Prostate gland (tissue), 2 donors: ENCODE measurements at regions not wholly inside any gene's neighbourhood (a gene's known extent, or its start where the extent isn't known, plus 50 kb on each side); places are given as distances from the start of the nearest gene placed in this dataset.

Experiments
- DNase-seq: peaks from one replicate; pipeline ENCODE4 v3.0.0-alpha.2; 2019; ENCODE audit warnings: low spot score
- H3K27ac ChIP-seq, 2 donors: fragments of 200-600 bp; sonication (generic); 2 replicates each; pipeline ENCODE4 v1.5.1; 2017 to 2019
- H3K27me3 ChIP-seq: fragments of 200-600 bp; sonication (generic); replicated peaks from 2 replicates; pipeline ENCODE4 v1.5.1; 2019; ENCODE audit not compliant: insufficient read depth
- H3K36me3 ChIP-seq, 2 donors: fragments of 200-600 bp; sonication (generic); 1 replicate in 1 of 2; 2 replicates in 1 of 2; pipeline versions ENCODE4 v1.5.1 to v1.8.1; 2017 to 2019
- H3K4me1 ChIP-seq: fragments of 200-600 bp; sonication (generic); replicated peaks from 2 replicates; pipeline ENCODE4 v1.5.1; 2019
- H3K4me3 ChIP-seq, 2 donors: fragments of 200-600 bp; sonication (generic); 2 replicates each; pipeline ENCODE4 v1.5.1; 2017 to 2019
- H3K9me3 ChIP-seq: fragments of 200-600 bp; sonication (generic); 2 replicates; pipeline ENCODE4 v1.5.1; 2017
- CTCF ChIP-seq, 4 experiments: fragments of 200-600 bp in 2 of 4; fragments of 450-650 bp in 2 of 4; sonication (generic) in 2 of 4; IDR thresholded peaks; 1 replicate in 3 of 4; 2 replicates in 1 of 4; pipeline ENCODE4 v1.5.1; 2016 to 2019; ENCODE audit warnings: antibody characterized with exemption in 4 of 4, mild to moderate bottlenecking in 2 of 4, moderate library complexity in 2 of 4
- POLR2A ChIP-seq: fragments of 450-650 bp; IDR thresholded peaks from one replicate; pipeline ENCODE4 v1.6.1; 2016; ENCODE audit warnings: antibody characterized with exemption, mild to moderate bottlenecking
- POLR2AphosphoS5 ChIP-seq: sonication (generic); formaldehyde crosslinking; IDR thresholded peaks from one replicate; pipeline ENCODE4 v1.6.1; 2017; ENCODE audit warnings: antibody characterized with exemption
- WGBS: methylation state at CpG from one replicate; pipeline ENCODE4 v1.1.5; 2018; 5-methylcytosine and 5-hydroxymethylcytosine counted together
- intact Hi-C: fragments of 100-400 bp; cut with DNase I; formaldehyde crosslinking; loops from one replicate; pipeline ENCODE4 v1.14.2; 2022

- Histone ChIP-seq H3K4me3 (no peak overlapping the region), H3K27me3 (peaks cover 4% of the 10 kb centered on the region), H3K27ac (no peak overlapping the region), H3K9me3 (no peaks in the 10 kb centered on the region), H3K36me3 (no peaks in the 10 kb centered on the region), H3K4me1 (no peaks in the 10 kb centered on the region)
- TF ChIP-seq POLR2A (no peak), CTCF (IDR thresholded peaks at IDR 0.05) (no peak), POLR2AphosphoS5 (no peak)
- intact Hi-C loops: no loop called here
- DNase-seq: no peak
- 94% methylated on average over 3 of the region's 3 CpGs for WGBS
These were observed 447.1 kb upstream of the MMADHC start for GRCh38 chr2:150034665-150035064.

DNA sequence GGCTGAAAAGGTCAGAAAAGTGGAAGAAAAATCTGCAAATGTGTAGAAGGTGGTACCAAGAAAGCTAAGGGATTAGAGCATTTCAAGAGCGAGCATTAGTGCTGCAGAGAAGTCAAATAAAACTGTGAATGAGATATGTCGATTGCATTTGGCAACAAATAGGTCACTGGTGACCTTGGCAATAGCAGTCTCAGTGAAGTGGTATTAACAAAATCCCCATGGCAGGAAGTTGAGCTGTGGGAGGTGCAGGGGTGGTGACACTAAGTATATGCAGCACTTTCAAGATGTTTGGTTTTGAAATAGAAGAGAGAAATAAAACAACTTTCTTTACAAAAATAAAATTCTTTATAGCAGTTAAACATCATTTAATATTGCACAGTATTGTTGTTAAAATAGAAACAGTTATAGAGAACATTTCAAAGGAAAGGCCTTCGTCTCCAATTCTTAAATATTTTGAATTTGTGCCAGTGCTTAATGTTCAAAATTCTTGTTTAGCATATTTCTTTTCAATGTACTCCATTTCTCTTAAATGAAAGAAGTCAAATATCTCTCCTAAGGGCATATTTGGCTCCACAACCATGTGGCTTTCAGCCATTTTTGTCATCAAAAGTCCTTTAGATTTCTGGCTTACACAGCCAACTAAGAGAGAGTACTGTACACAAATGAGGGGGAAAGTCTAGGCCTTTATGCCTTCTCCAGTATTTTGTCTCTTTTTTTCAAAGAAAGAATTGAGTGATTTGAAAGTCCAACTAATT is 443.0 kb upstream of the MMADHC start:
- peaks cover 4% of the 10 kb centered on the region for H3K27me3 ChIP-seq
- DNase-seq: no peak
- whole genome bisulfite sequencing: 51% methylated on average over 3 of the region's 3 CpGs
- H3K4me3 ChIP-seq: no peak overlapping the region
- TF ChIP-seq CTCF (IDR thresholded peaks at IDR 0.05): no peak
- no peak for TF ChIP-seq POLR2A
- TF ChIP-seq POLR2AphosphoS5: no peak
- no peaks in the 10 kb centered on the region for H3K9me3 ChIP-seq
- H3K27ac ChIP-seq: no peak overlapping the region
- no peaks in the 10 kb centered on the region for H3K4me1 ChIP-seq
- intact Hi-C loops: no loop called here
- no peaks in the 10 kb centered on the region for H3K36me3 ChIP-seq

DNA sequence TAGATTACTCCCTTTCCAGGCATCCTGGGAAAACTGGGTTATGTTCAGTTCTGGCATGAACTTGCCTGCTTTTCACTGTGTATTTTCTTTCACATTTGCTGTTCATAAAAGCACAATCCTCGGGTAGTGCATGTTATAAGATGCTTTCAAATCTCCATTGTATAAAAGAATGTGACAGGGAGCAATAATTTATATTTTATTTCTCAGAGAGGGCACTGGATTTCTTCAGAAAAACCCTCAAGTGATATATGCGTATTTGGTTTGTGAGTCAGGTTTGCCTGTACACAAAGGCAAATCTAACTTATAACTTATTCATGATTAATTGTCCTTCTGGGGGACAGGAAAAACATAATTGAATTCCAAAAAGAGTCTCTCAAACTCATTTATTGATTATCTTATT is 440.7 kb upstream of the MMADHC start:
- intact Hi-C loops: no loop called here

DNA sequence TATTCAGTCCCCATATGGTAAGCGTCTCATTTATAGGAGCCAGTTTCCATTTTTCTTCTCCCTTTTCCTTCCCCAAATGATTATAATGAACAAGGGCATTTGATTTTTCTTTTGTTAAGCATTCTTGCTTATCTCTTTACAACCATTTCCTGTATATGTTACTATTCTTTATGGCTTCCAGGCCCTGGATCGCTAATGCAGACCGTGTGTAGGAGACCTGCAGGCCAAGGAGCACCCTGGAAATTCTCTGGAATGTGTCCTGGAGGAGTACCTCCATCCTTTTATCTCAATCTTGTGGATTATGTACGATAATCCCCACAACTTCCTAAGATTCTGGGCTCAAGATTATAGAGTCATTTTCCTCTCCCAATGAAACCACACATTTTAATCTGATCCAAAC is 439.6 kb upstream of the MMADHC start:
- H3K36me3 ChIP-seq: no peaks in the 10 kb centered on the region
- H3K4me3 ChIP-seq: no peak overlapping the region
- WGBS: 81% methylated on average over 4 of the region's 4 CpGs
- H3K4me1 ChIP-seq: no peaks in the 10 kb centered on the region
- no peaks in the 10 kb centered on the region for H3K9me3 ChIP-seq
- DNase-seq: no peak
- no peak overlapping the region for H3K27ac ChIP-seq
- intact Hi-C loops: no loop called here
- TF ChIP-seq POLR2AphosphoS5 (no peak), POLR2A (no peak), CTCF (IDR thresholded peaks at IDR 0.05) (no peak)
- no peaks in the 10 kb centered on the region for H3K27me3 ChIP-seq

More for the DNA sequence above, 440.7 kb upstream of the MMADHC start:
- Histone ChIP-seq H3K4me1 (no peaks in the 10 kb centered on the region), H3K27ac (no peak overlapping the region), H3K36me3 (no peaks in the 10 kb centered on the region), H3K9me3 (no peaks in the 10 kb centered on the region), H3K27me3 (no peaks in the 10 kb centered on the region), H3K4me3 (no peak overlapping the region)
- TF ChIP-seq POLR2AphosphoS5 (no peak), POLR2A (no peak), CTCF (IDR thresholded peaks at IDR 0.05) (no peak)
- DNase-seq: no peak
- WGBS: 47% methylated on average over 2 of the region's 2 CpGs

DNA sequence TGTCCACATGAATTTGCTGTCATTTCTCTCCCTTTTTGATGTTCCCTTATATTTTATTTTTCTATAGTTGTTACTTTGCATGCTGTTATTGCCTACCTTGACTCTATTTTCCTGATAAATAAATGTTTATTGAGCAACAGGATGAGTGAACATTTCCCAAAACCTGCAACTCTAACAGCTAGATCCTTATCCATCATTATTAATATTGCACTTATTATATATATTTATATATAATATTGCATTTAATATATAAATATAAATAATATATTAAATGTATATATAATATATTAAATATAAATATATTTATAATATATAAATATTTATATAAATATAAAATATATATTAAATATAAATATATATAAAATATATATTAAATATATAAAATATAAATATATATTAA is 436.1 kb upstream of the MMADHC start:
- intact Hi-C loops: no loop called here

More for the DNA sequence above, 436.1 kb upstream of the MMADHC start:
- Histone ChIP-seq H3K27ac (no peak overlapping the region), H3K36me3 (no peaks in the 10 kb centered on the region), H3K27me3 (no peaks in the 10 kb centered on the region), H3K9me3 (no peaks in the 10 kb centered on the region), H3K4me1 (no peaks in the 10 kb centered on the region), H3K4me3 (no peak overlapping the region)
- DNase-seq: no peak
- TF ChIP-seq POLR2AphosphoS5: no peak
- no peak for TF ChIP-seq CTCF (IDR thresholded peaks at IDR 0.05)
- TF ChIP-seq POLR2A: no peak
